GM19239 (cell line): ENCODE measurements at regions not wholly inside any gene's neighbourhood (a gene's known extent, or its start where the extent isn't known, plus 50 kb on each side); places are given as distances from the start of the nearest gene placed in this dataset.

Source experiments
- DNase-seq: peaks from one replicate; pipeline ENCODE4 v3.0.0; 2011; ENCODE audit warnings: low spot score; ENCODE audit not compliant: insufficient read length
- FAIRE-seq: peaks from 2 replicates; lab custom pipeline; 2011; peaks lifted over from hg19 to GRCh38; lab: Jason Lieb, UNC

DNA sequence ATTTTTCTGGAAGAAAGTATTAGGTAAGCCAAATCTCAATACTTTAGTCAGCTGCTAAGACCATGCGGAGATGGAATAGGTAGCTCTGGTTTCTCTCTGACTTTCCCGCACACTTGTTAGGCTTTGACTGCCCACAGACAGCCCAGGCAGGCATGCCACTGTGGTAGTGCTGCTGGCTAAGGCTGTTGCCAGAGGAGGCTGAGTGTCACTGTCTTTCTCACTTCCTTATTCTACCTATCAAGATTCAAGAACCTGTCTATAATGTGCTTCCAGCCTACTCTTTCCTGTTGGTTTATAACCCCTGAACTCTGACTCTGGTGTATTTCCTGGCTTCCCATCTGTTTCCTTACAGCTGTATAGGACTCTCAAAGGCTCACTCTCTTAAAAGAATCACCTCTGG is 81.8 kb upstream of the TRPC5 start:
- DNase-seq: no peak
- FAIRE-seq: no peak

DNA sequence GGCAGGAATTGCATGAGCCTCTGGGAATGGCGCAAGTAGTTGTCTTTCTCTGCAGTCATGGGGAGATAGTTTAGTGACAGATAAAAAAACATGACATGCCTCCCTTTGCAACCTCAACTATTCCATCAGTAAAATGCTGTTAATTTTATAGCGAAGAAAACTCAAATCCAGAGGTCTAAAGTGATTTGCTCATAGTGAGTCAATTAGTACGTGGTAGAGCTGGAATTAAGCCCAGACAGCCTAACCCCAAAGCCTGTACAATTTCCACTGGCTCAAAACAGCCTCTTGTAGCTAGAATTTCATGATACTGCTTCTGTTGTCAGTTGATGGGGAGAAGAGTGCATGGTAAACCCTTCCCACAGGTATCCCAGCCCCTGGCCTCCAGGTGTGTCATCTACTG is 81.3 kb upstream of the TRPC5 start:
- DNase-seq (no peak), FAIRE-seq (no peak)

DNA sequence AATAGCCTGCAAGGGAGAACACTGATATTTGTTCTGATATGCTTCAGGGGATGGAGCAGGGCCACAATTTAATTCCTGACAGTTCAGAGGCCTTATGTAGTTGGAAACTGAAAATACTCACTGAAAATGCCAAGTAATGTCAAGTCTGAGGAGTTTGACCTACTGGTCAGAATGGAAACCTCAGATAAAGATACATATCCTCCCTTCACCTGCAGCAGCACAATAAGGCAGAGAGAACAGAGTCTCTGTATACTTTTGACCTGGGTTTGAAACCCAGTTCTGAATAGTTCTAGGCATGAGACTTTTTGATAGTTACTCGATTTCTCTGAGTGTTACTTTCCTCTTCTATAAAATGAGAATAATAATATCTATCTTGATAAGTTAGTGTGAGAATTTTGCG is 65.8 kb upstream of the TRPC5 start:
- FAIRE-seq: peak; percentile 59
- DNase-seq: no peak

DNA sequence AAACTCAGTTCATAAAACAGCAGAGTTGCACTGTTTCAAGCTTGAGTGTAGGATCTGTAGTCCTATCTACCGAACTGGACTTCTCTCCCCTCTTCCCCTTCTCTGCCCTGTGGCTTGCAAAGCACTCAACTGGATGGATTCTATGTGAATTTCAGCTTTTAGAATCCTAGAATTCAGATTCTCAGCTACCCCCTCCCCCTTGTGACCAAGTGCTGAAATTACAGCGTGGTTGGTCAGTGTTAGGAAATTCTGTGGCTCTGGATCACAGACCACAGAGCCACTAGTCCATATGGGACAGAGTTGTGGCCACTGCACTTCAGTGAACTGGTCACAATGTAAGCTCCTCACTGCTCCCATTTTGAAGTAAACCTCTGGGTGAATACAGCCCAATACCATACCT is 64.6 kb upstream of the TRPC5 start:
- no peak for DNase-seq
- FAIRE-seq: peak; percentile 84

DNA sequence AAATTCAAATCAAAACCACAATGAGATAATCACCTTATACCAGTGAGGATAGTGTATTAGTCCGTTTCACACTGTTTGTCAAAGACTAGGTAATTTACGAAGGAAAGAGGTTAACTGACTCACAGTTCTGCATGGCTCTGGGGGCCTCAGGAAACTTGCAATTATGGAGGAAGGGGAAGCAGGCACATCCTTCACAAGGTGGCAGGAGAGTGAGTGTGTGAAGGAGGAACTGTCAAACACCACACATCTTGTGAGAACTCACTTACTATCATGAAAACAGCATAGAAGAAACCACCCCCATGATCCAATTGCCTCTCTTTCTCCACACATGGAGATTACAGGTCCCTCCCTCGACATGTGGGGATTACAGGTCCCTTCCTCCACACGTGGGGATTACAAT is 54.7 kb upstream of the TRPC5 start:
- no peak for DNase-seq

More for the DNA sequence above, 54.7 kb upstream of the TRPC5 start:
- no peak for FAIRE-seq
